ENCODE measurements at regions not wholly inside any gene's neighbourhood (a gene's known extent, or its start where the extent isn't known, plus 50 kb on each side); places are given as distances from the start of the nearest gene placed in this dataset.
"Not testable (repeated sequence)": the region's sequence is repeated elsewhere in the genome, so short reads cannot be mapped to it uniquely, and the experiment has no call there.

GRCh38 chr7:112945046-112945445, 141.6 kb downstream of the GPR85 start:
- no peak overlapping the region for H2AFZ ChIP-seq
- no peaks in the 10 kb centered on the region for H3K27me3 ChIP-seq (ENCODE audit: control insufficient read depth, insufficient read depth, low read length)
- H3K79me2 ChIP-seq, result no peaks in the 10 kb centered on the region
- H3K4me2 ChIP-seq (ENCODE audit: low read length), result no peak overlapping the region
- no peak overlapping the region for H3K9ac ChIP-seq
- H3K4me1 ChIP-seq, result no peaks in the 10 kb centered on the region
- H3K9me3 ChIP-seq (ENCODE audit: control insufficient read depth, low read length), result no peaks in the 10 kb centered on the region
- no peak overlapping the region for H3K4me3 ChIP-seq (ENCODE audit: low read depth, low read length)
- TF ChIP-seq CTCF (IDR thresholded peaks at IDR 0.05), result no peak
- no peaks in the 10 kb centered on the region for H3K36me3 ChIP-seq (ENCODE audit: control insufficient read depth, insufficient read depth, low read length)
- no peak overlapping the region for H3K27ac ChIP-seq

- no peaks in the 10 kb centered on the region for H3K9me3 ChIP-seq (ENCODE audit: control insufficient read depth, low read length)
- H3K4me1 ChIP-seq, result no peaks in the 10 kb centered on the region
- H2AFZ ChIP-seq, result no peak overlapping the region
- H3K4me2 ChIP-seq (ENCODE audit: low read length), result no peak overlapping the region
- TF ChIP-seq CTCF (IDR thresholded peaks at IDR 0.05), result no peak
- H3K79me2 ChIP-seq, result peaks cover 14% of the 10 kb centered on the region
- no peaks in the 10 kb centered on the region for H3K36me3 ChIP-seq (ENCODE audit: control insufficient read depth, insufficient read depth, low read length)
- H3K27me3 ChIP-seq (ENCODE audit: control insufficient read depth, insufficient read depth, low read length), result no peaks in the 10 kb centered on the region
- no peak overlapping the region for H3K9ac ChIP-seq
- no peak overlapping the region for H3K27ac ChIP-seq
- no peak overlapping the region for H3K4me3 ChIP-seq (ENCODE audit: low read depth, low read length)
Measured at GRCh38 chr7:112942981-112943380, 143.6 kb downstream of the GPR85 start.

GRCh38 chr7:112942125-112942524, 144.5 kb downstream of the GPR85 start:
- H3K9me3 ChIP-seq (ENCODE audit: control insufficient read depth, low read length); H3K9ac ChIP-seq; H3K27me3 ChIP-seq (ENCODE audit: control insufficient read depth, insufficient read depth, low read length); H2AFZ ChIP-seq; H3K27ac ChIP-seq; H3K4me1 ChIP-seq; H3K4me3 ChIP-seq (ENCODE audit: low read depth, low read length); H3K36me3 ChIP-seq (ENCODE audit: control insufficient read depth, insufficient read depth, low read length); H3K4me2 ChIP-seq (ENCODE audit: low read length): not testable (repeated sequence)
- peaks cover 14% of the 10 kb centered on the region for H3K79me2 ChIP-seq

GRCh38 chr7:112940314-112940732, 146.3 kb downstream of the GPR85 start:
- Histone ChIP-seq H3K4me3 (ENCODE audit: low read depth, low read length) (peak overlapping the region; percentile 92), H3K9ac (no peak overlapping the region), H3K4me1 (peaks cover 4% of the 10 kb centered on the region), H3K27ac (peak overlapping the region; percentile 56), H3K27me3 (ENCODE audit: control insufficient read depth, insufficient read depth, low read length) (no peaks in the 10 kb centered on the region), H3K79me2 (peaks cover 25% of the 10 kb centered on the region), H3K36me3 (ENCODE audit: control insufficient read depth, insufficient read depth, low read length) (no peaks in the 10 kb centered on the region), H3K9me3 (ENCODE audit: control insufficient read depth, low read length) (no peaks in the 10 kb centered on the region), H3K4me2 (ENCODE audit: low read length) (peak overlapping the region; percentile 60), H2AFZ (peak overlapping the region; percentile 97)
- TF ChIP-seq CTCF (IDR thresholded peaks at IDR 0.05), result no peak

- Histone ChIP-seq H3K4me2 (ENCODE audit: low read length) (peak overlapping the region; percentile 82), H3K9me3 (ENCODE audit: control insufficient read depth, low read length) (no peaks in the 10 kb centered on the region), H3K79me2 (peaks cover 26% of the 10 kb centered on the region), H3K27ac (peak overlapping the region; percentile 56), H3K36me3 (ENCODE audit: control insufficient read depth, insufficient read depth, low read length) (no peaks in the 10 kb centered on the region), H3K9ac (peak overlapping the region; percentile 49), H3K4me3 (ENCODE audit: low read depth, low read length) (peak overlapping the region; percentile 92), H3K4me1 (peaks cover 4% of the 10 kb centered on the region), H3K27me3 (ENCODE audit: control insufficient read depth, insufficient read depth, low read length) (no peaks in the 10 kb centered on the region), H2AFZ (peak overlapping the region; percentile 97)
- no peak for TF ChIP-seq CTCF (IDR thresholded peaks at IDR 0.05)
Measured at GRCh38 chr7:112939574-112940313, 146.9 kb downstream of the GPR85 start.

Data from parathyroid adenoma (tissue), 2 donors.